NCI-H524 treated with DMSO at 0.1 percent for 48 hours (cell line): ENCODE measurements at regions not wholly inside any gene's neighbourhood (a gene's known extent, or its start where the extent isn't known, plus 50 kb on each side); places are given as distances from the start of the nearest gene placed in this dataset.
"Not testable (repeated sequence)": the region's sequence is repeated elsewhere in the genome, so short reads cannot be mapped to it uniquely, and the experiment has no call there.

Source experiments
- DNase-seq: peaks from one replicate; lab custom pipeline; 2025; lab: John Stamatoyannopoulos, UW

DNA sequence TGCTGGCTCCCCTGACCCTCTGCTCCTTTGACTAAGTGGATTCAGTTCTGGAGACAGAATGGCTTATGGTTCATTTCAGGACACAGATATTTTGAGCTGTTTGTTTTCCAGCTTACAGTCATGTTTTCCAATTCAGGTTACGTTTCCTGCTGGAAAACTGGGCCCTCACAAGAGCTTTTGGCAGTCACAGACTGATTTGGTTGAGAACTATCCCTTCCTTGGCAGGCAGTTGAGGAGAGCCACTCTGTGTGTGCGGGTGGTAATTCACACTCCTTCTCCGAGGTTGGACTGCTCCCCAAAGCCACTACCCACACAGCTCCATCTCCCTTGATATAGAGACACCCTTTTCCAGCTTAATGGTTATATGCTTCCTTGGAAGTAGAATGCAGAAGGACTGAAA, 534.5 kb downstream of the TMEM38B start:
- no peak for DNase-seq

DNA sequence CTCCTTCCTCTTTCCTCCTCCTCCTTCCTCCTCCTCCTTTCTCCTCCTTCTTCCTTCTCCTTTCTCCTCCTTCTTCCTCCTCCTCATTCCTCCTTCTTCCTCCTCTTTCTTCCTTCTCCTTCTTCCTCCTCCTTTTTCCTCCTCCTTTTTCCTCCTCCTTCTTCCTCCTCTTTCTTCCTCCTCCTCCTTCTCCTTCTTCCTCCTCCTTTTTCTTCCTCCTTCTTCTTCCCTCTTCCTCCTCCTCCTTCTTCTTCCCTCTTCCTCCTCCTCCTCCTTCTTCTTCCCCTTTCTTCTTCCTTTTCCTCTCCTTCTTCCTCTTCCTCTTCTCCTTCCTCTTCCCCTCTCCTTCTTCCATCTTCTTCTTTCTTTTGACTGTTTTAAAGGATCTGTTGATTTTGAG, 538.8 kb downstream of the TMEM38B start:
- DNase-seq = no peak

DNA sequence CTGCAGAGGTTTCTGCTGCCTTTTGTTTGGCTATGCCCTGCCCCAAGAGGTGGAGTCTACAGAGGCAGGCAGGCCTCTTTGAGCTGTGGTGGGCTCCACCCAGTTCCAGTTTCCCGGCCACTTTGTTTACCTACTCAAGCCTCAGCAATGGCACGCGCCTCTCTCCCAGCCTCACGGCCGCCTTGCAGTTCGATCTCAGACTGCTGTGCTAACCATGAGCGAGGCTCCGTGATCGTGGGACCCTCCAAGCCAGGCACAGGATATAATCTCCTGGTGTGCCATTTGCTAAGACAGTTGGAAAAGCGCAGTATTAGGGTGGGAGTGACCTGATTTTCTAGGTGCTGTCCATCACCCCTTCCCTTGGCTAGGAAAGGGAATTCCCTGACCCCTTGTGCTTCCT, 566.6 kb downstream of the TMEM38B start:
- DNase-seq = not testable (repeated sequence)

DNA sequence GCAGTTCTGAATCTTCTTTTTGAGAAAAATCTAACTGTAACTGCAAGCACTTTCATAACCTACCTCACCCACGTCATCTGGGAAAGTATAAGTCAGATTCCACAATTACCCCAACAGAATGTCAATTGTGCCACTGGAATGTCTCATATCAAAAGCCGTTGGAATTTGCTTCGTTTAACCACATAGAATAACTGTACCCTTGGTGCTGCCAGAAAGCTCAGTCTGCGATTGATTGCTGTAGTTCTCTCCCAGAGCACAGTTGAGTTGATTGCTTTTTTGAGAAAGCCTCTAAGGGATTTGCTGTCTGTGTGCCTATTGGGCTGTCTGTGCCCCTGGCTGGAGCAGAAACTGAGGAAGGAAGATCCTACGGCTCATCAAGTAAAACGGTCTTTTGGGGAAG, 583.6 kb downstream of the TMEM38B start:
- DNase-seq = no peak

DNA sequence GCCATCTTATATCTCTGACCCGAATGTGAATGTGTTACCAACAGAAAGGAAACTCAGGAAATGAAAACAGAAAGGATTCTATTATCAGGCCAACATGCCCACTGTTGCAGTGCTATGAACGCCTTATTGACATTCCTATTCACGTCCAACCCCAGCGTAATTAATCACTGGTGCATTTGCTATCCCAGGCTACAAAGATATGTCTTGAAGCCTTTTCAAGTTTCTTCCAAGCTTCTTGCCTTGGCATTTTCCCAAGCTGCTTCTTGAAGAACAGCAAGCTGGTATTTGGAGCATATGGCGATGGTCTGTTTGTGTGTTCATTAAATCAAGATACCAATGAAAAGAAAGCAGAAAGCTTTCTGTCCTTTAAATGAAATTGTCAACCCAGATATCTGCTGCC, 579.2 kb upstream of the ZNF462 start:
- DNase-seq = no peak

DNA sequence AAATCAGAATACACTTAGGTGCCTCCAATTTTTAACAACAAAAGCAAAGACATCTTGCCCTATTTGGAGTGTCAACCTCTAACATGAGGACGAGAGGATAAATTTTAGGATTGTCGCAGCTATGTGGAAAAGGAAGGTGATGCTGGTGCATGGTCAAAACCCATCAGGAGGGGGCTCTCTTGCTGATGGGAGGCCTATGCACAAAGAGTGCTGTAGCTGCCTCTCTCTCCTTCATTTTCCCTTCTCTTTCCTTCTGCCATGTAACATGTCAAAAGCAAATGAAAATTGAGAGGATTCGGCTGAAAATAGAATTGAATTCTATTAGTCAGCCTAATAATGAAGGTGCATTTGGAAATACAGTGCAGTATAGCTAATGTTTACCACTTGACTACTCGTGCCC, 578.7 kb upstream of the ZNF462 start:
- peak; percentile 71 for DNase-seq

DNA sequence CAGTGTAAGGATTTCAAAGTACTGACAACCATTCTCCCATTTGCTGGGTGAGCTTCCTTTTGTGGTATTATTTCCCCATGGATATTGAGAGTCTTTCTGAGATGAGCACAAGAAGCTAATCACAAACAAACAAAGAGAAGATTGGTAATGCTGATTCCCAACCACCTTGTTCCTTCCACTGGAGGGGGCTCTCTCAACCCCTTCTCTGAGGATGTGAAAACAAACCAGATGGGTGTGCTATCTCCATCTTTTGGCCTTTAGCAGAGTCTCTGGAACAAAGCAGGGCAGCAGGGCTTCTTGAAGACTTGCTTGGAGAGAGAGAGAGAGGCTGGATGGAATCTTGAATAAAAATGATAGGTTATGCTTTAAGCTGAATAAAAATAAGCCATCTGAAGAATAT, 576.7 kb upstream of the ZNF462 start:
- DNase-seq = peak; percentile 70

DNA sequence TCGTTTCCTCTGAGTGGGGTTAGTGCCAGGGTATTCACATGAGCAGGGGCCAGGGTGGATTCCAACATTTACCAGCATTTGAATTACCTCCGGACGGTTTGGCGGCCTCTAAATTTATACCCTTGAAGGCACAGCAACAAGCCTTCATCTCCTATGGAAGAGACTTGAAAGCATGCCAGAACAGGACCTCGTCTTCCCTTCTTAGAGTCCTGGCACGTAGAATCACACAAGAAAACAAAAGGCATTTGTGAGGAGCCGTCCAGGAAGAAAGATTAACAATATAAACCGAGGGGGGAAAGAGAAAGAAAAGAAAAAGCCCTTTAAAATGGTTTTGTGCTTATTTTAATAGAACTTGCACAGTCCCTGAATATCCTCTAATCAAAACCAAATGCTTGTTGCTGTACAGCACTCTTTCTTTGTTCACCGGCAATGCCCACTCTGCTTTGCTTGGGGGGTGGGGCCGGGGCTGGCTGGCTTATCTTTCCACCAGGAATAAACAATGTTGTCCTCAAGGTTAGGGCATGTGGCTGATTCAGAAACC, 575.8 kb upstream of the ZNF462 start:
- no peak for DNase-seq

DNA sequence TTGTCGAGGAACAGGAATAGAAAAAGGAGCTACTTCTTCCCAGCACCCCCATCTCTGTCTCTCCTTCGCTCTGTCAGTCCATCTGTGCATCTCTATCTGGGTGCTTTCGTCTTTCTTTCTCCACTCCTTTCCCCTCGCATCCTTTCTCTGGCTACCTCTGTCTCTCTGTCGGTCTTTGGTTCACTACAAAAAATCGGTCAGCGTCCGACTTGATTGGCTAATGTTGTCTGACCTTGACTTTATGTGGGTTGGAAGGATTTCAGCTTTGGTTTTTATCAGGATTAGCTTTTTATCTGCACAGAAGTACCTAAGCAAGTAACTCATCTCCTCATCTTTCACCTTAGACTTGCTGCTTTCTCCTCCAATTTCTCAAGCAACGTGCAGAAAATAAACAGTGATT, 575.2 kb upstream of the ZNF462 start:
- no peak for DNase-seq

DNA sequence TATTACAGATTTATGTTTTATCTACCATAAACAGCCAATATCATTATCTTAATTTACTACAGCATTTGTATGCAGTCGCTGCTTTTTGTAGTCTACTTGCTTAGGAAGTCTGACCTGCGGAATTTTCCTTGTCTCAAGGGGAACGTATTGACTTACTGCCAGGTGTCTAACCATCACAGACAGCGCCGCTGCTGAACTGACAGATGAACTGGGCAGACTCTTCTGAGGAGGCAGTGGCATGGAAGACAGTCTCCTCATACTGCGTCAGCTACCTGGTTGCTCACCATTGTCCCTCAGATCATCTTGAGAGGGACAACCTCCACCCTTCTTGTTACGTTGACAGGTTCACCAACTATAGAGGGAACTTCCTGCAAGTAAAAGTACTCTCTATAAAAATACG, 574.3 kb upstream of the ZNF462 start:
- no peak for DNase-seq

DNA sequence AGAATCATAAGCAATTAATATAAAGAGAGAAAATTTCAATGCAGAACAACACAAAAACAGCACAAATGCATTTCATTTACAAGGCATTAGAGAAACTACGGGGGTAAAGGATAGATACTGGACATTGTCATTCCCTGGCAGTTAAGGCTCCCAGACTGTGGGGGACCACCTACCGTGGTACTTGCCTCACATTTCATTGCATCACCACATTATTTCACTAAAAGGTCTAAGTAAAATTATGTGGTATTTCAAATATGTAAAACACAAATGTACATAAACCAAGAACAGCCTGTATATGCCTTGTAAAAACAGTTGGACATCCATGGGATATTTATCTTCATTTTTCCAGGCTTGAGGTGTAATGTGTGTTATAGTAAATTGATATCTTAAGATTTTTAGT, 571.2 kb upstream of the ZNF462 start:
- no peak for DNase-seq

DNA sequence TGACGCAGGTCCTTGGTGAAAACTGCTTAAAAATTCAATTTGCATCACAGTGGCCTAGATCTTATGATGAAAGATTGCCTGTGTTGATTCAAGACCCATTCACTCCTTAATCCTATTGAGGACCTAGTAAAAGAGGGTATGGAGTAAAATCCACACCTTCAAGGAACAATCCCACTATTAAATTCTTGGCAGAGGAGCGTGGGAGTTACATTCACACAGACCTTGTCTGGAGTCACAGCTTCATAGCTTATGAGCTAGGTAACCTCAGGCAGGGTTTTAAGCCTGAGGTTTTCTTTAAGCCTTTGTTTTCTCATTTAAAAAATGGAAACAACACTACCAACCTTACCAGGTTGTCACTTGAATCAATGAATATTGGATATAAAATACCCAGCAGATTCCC, 566.5 kb upstream of the ZNF462 start:
- DNase-seq = no peak

DNA sequence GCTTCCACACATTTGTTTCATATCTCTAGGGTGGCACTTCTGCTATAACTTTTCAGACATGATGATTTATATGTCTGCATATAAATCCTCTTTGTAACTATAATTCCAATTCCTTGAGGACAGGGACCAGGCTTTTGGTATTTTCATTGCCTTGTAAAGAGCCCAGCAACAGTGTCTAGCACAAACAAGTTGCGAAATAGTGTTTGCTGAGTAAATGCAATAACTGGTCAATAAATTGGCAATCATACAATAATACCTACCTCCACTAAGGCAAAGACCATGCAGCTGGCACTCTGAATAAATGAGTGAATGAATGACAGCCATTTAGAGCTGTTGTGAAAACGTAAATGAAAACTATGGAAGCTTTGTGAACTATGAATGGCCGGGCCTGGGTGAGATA, 564.0 kb upstream of the ZNF462 start:
- no peak for DNase-seq

DNA sequence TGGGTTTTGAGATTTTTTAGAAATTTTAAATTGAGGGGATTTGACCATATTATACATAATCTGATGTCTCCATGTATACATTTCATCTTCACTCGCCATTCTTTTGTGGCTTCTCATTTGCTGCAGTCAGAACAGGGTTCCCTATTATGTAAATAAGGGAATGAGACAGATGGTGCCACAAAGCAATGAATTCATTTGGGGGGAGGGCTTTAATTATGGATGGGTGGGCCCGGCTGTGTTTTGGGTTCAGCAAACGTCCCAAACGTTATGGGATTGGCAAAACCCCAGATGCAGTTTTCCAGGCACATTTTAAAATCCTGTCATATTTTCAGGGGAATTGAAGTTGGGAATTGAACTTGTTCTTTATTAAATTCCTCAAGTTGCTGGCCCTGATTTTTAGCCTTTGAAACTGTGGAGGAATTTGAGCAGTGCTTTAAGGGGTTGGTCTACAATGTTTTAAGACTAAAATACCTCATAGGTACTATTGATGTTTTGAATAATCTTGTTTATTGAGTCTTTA, 558.5 kb upstream of the ZNF462 start:
- DNase-seq = peak; percentile 17

DNA sequence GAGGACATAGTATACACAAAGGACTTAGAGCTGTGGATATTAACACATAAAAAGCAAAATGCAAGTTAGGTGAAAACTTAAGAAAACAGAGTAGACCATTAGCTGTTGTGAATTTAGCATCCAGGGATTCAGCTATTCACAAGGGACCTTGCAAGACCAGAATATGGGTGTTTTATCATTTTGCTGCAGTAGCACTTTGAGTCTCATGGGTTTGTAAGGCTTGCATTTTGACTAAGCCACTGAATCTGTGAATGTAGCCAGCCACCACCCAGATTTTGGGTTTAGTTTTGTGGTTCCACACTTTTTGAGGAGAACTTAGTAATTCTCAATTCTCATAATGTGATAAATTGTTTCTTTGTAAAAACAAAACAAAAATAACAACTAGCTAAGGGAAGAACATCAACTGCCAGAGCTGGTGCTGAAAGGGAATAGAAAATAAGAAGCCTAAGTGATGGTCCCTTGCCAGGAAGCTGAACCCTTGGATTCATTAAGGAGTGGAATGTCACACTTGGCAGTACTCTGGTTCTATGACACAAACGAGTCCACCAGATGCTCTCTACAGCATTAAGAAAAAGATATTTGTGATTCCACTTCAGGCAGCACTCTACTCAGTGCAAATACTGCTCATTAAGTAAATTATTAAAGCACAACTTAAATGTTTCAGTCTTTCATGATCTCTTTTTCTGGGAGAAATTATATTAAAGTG, 557.4 kb upstream of the ZNF462 start:
- no peak for DNase-seq

DNA sequence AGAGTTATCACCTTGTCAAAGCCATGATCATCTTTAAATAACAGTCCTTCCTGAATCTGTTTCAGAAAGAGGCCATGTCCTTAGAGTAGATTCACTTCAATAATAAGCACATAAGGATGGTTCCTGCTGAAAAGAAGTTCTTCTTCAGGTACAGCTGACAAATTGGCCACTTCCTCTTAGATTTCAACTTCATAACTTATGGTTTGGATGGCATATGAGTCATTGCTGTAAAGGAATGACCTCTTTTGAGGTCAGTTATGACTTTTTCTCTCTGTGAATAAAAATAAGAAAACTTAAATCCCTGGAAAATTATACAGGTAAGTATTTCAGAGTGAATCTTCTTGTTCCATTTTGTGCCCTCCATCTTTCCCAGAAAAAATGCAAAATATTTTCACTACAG, 555.3 kb upstream of the ZNF462 start:
- no peak for DNase-seq

DNA sequence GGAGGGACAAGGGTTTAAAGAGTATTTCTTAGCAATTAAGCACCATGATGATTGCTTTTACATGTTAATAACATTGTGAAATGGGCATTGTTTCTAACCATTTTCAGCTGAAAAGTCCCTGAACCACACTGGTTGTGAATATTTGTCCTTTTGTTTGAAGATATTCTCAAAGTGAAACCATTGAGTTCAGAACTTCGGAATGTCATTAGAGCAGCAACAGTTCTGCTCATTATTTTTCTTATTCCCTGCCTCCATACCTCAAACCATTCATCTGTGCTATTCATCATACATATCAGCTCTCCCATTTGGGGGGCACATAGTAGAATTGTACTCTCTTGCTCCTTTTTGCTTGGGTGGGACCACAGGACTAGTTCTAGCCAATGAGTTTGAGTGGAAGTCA, 553.0 kb upstream of the ZNF462 start:
- DNase-seq = no peak

DNA sequence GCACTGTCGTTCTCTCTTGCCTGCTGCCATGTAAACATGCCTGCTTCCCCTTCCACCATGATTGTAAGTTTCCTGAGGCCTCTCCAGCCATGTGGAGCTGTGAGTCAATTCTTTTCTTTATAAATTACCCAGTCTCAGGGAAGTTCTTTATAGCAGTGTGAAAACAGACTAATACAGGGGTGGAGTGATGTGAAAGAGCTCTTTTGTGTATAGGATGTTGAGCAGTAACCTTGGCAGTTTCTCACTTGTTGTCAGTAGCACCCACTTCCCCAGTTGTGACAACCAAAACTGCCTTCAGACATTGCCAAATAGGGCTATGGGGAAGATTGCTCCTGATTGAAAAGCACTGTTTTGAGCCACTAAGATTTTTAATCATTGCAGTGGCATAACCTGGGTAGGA, 552.2 kb upstream of the ZNF462 start:
- no peak for DNase-seq

DNA sequence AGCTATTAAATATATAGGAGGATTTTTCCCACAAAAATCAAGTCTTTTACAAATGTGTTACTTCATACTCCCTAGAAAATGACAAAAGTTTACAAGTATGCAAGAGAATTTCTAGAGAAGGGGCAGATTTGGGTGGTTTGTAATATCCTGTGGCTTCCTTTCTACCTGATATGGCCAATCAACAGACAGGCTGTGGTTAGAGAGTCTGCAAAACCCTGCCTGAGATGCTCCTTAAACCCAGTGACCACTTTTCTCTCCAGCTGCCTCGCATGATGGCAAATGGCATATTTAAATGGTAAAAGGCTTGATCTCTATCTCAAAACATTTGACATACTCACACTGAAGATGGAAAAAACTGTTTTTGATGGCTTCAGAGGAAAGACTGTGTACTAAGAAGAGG, 550.1 kb upstream of the ZNF462 start:
- DNase-seq = no peak

DNA sequence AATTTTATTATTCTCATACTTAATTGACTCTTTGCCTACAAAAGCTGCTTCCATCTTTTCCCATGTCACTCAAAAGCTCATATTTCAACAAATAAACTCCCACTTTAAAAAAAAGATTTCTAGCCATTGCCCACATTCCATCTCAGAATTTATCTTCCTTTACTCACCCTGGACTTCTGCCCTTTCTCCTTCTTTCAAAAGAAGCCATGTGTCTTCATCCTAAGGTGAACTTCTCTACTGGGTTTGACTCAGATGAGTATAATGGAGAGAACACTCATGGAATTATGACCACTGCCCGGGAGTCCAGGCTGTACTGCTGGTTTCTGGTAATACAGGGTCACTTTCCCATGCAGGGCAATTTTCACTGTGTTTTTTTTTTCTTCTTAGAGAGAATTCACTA, 548.5 kb upstream of the ZNF462 start:
- DNase-seq = no peak

DNA sequence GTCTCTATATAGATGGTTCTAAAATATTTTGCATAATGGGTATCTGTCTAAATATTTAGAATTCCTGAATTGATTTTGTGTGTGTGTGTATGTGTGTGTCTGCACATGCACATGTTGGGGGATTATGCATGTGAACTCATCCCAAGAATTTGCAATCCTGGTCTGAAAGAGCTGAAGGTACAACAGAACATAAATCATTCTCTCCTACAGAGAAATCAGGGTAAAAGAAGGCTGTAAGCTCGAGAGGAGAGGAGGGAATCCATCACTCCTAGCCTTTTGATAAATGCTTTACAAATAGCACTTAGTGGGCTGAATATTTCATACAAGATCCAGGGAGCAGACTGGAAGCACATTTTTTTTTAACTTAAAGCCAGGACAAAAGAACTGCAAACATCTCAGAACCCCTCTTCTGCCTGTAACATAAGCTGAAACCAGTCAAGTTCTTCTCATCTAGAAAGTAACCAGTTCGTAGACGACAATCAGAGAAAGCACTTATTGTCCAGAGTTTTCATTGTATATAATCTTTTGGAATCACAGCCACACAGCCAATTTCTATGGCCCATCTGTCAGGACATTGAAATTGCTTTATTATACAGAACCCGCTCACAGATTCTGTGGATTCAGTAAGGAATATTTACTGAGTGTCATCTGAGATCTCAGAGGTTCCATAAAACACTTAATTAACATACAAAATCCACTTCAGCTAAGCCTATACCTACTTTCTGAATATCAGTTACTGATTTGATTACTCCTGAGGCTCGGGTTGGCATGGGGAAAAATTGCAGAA, 541.4 kb upstream of the ZNF462 start:
- peak; percentile 99 for DNase-seq

DNA sequence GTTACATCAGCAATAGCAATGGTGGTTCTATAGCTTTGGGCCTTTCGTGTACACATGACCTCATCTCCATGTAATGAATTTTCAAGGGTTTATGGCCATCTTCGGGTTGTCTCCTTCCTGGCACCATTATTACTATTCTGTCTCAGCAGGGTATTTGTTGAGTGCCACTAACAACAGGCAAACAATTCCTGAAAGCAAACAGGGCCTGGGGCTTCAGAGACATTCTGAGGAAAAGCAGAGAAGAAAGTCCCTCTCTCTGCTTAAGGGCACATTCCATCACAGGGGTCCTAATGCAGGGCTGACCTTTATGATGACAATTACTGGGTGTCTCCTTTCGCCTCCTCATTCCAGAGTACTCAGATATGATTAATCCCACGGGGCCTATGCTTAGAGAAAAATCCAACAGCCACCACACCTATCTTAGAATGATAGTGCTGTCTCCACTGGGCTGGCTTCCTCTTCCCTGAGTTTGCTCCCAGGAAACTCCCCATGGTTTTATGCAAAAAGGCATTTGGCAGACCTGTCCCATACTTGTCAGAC, 540.2 kb upstream of the ZNF462 start:
- no peak for DNase-seq

DNA sequence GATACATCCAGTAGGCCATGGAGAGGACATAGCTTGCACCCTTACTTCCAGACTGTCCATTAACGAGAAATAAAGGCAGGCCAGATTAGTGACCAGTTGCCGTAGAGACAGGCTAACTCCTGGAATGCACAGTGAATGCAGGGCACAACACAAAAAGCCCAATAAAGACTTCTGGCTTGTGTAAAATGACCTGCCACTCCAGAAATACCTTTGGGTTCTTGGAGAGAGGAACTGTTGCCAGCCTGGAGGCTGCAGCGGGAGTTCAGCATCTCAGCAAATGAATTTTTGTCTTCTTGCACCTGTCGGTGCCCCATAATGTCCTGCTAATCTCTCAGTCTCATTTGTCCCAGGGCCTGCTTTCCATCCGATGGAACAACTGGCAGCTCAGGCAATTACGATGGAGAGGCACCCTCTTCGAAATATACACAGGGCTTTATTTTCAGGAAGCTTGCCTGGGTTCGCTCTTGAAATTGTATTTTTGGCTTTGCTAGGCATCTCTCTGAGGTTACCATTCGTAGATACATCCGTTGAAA, 538.8 kb upstream of the ZNF462 start:
- DNase-seq = no peak
